GM10266 (cell line): ENCODE measurements at regions not wholly inside any gene's neighbourhood (a gene's known extent, or its start where the extent isn't known, plus 50 kb on each side); places are given as distances from the start of the nearest gene placed in this dataset.

Source experiments
- DNase-seq: peaks from one replicate; pipeline ENCODE4 v3.0.0; 2012; ENCODE audit errors: extremely low spot score
- CTCF ChIP-seq: IDR thresholded peaks from 2 replicates; pipeline ENCODE4 v1.5.1; 2012; ENCODE audit warnings: mild to moderate bottlenecking, low read depth; ENCODE audit not compliant: control insufficient read depth, insufficient read depth; ENCODE audit errors: missing control alignments

DNA sequence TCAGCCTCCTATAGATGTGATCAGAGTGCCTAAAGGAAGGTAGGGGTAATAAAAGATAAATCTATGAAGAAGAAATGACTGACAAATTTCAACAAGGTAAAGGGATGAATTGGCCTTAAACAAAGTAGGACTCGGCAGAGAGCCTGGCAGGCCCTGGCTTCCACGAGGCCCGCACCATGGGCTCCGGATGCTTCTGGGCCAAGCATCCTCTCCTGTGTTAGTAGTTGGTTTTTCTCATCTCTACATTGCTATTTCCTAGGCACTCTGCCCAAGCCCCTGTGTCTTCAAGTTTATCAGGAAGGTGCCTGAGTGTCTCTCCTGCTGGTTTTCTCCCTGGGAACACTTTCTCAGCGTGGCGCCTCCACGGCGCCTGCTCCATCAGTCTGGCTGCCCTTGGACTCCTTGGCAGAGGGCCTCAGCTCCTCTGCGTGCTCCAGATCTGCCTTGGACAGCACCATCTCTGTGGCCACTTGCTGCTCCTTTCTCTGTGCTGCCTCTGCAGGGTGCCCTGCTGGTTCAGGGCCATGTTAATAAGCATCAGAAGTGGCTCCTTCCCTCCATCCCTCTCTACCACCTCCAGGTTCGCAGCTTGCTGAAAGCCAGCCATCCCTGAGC is 413.3 kb upstream of the DPP6 start:
- TF ChIP-seq CTCF, result no peak
- no peak for DNase-seq

DNA sequence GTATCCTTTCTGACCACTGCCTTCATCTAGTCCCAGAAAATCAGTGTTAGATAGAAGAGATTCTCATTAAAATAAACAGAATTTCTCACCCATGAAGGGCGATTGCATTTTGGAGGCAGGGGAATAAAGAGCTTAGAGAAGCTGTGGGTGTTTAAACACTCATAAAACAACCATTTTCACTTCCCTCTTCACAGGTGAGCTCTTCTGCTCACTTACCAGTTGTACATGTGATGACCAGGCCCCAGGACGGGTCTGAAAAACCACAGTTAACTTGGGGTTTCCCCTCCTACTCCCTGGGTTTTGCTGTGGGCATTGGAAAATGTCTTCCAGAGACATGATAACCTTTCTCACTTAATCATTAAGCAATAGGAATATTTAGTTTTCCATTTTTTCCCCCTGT is 411.6 kb upstream of the DPP6 start:
- DNase-seq, result no peak
- no peak for TF ChIP-seq CTCF

DNA sequence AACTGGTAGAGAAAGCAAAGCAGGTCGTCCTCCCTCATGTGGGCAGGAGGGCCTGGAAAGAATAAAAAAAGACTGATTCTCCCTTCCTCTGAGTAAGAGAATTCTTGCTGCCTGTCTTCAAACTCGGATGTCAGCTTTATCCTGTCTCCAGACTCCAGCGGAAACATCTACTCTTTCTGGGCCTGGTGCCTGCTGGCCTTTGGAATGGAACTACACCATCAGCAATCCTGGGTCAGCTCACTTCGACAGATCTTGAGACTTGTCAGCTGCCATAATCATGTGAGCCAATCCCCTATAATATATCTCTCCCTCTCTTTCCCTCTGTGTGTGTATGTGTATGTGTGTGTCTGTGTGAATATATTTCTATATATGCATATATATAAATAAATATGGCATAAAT is 411.0 kb upstream of the DPP6 start:
- no peak for DNase-seq
- TF ChIP-seq CTCF, result no peak

GRCh38 chr7:153642989-153643388 is 409.2 kb upstream of the DPP6 start:
- TF ChIP-seq CTCF, result no peak
- DNase-seq, result no peak

DNA sequence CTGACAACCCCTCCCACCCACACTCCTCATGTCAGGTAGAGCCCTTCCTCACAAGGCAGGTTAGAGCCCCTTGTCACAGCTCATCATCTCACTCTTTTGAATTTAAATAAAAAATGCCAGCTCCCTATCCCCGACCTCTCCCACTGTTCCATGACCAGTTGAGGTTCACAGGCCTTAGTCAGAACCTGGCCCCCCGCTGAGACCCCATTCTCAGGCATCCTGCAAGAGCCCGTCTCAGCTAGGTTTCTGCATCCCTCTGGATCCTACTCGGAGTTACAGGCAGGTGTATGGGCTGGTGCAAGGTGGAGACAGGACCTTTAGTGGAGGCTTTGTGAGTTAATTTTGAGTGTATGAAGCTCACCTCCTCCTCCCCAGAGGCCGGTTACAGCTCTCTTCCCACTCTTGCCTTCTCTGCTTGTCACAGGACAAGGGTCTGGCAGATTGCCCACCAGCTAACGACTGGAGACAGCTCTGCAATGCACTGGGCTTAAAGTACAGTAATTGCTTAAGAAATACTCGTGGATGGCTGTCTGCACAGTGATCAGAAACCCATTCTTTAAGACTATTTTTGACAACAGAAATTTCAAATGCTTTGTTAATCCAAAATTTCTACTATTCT is 394.9 kb upstream of the DPP6 start:
- no peak for TF ChIP-seq CTCF
- DNase-seq, result no peak

- DNase-seq, result no peak
Observed at GRCh38 chr7:153675131-153675530, 377.1 kb upstream of the DPP6 start.

GRCh38 chr7:153682628-153683027 is 369.6 kb upstream of the DPP6 start:
- DNase-seq, result no peak
- no peak for TF ChIP-seq CTCF

More at GRCh38 chr7:153675131-153675530, 377.1 kb upstream of the DPP6 start:
- no peak for TF ChIP-seq CTCF
